Activated CD8-positive, alpha-beta T cell treated with anti-CD3 and anti-CD28 coated beads for 36 hours (primary cell): ENCODE measurements at regions not wholly inside any gene's neighbourhood (a gene's known extent, or its start where the extent isn't known, plus 50 kb on each side); places are given as distances from the start of the nearest gene placed in this dataset.

Experiments
- ATAC-seq: fragments of 200-7000 bp; cut with Tn5 transposase; one replicate; pipeline ENCODE4 v1.10.0; 2021; ENCODE audit warnings: mild to moderate bottlenecking, moderate library complexity
- CTCF ChIA-PET: fragments of 350-600 bp; sonication (Branson Sonifier 250); formaldehyde crosslinking; loops from one replicate; lab custom pipeline; 2021; ENCODE audit warnings: antibody characterized with exemption; lab: Charles Lee
- POLR2A ChIA-PET: fragments of 350-600 bp; sonication (Branson Sonifier 250); formaldehyde crosslinking; loops from one replicate; lab custom pipeline; 2021; ENCODE audit warnings: antibody characterized with exemption; lab: Charles Lee
- DNase-seq: peaks from one replicate; pipeline ENCODE4 v3.0.0-alpha.2; 2020
- H3K27ac Mint-ChIP-seq: one replicate; pipeline ENCODE4 v1.8.0; 2021; ENCODE audit warnings: mild to moderate bottlenecking, mixed read lengths
- H3K27me3 Mint-ChIP-seq: one replicate; pipeline ENCODE4 v1.8.0; 2021; ENCODE audit warnings: mixed read lengths
- H3K36me3 Mint-ChIP-seq: one replicate; pipeline ENCODE4 v1.8.0; 2021; ENCODE audit warnings: low read depth, mixed read lengths
- H3K4me1 Mint-ChIP-seq: one replicate; pipeline ENCODE4 v1.8.0; 2021; ENCODE audit warnings: low read depth, mixed read lengths
- H3K4me3 Mint-ChIP-seq: one replicate; pipeline ENCODE4 v1.8.0; 2021; ENCODE audit warnings: mild to moderate bottlenecking, moderate library complexity, mixed read lengths
- H3K9me3 Mint-ChIP-seq: one replicate; pipeline ENCODE4 v1.8.0; 2021; ENCODE audit warnings: mixed read lengths
- CTCF ChIP-seq: fragments of 200-600 bp; IDR thresholded peaks from one replicate; pipeline ENCODE4 v1.8.0; 2022; ENCODE audit warnings: antibody characterized with exemption, mild to moderate bottlenecking
- intact Hi-C: fragments of 100-400 bp; cut with micrococcal nuclease; formaldehyde crosslinking; loops from one replicate; pipeline ENCODE4 v1.10.0; 2022

- DNase-seq: no peak
- H3K27me3 Mint-ChIP-seq: peaks cover 2% of the 10 kb centered on the region
- no peak overlapping the region for H3K27ac Mint-ChIP-seq
- POLR2A ChIA-PET: no interaction called here
- H3K9me3 Mint-ChIP-seq: peaks cover 8% of the 10 kb centered on the region
- CTCF ChIA-PET: no interaction called here
- no peak for ATAC-seq
- no peak overlapping the region for H3K4me3 Mint-ChIP-seq
- no peak for TF ChIP-seq CTCF
- H3K4me1 Mint-ChIP-seq: no peaks in the 10 kb centered on the region
- H3K36me3 Mint-ChIP-seq: no peaks in the 10 kb centered on the region
- intact Hi-C loops: no loop called here
These were observed 311.3 kb downstream of the SPATA31D1 start for GRCh38 chr9:82299870-82300269.

- intact Hi-C loops: no loop called here
- Mint-ChIP-seq H3K9me3 (peaks cover 8% of the 10 kb centered on the region), H3K36me3 (no peaks in the 10 kb centered on the region), H3K4me1 (no peaks in the 10 kb centered on the region), H3K4me3 (no peak overlapping the region), H3K27ac (no peak overlapping the region), H3K27me3 (peaks cover 2% of the 10 kb centered on the region)
- no peak for DNase-seq
- no peak for ATAC-seq
- POLR2A ChIA-PET: no interaction called here
- TF ChIP-seq CTCF: no peak
- CTCF ChIA-PET: no interaction called here
These were observed 314.5 kb downstream of the SPATA31D1 start for GRCh38 chr9:82302968-82303655.

GRCh38 chr9:82308836-82309235 is 320.3 kb downstream of the SPATA31D1 start:
- DNase-seq: no peak
- intact Hi-C loops: no loop called here
- ATAC-seq: no peak
- peaks cover 8% of the 10 kb centered on the region for H3K9me3 Mint-ChIP-seq
- H3K36me3 Mint-ChIP-seq: no peaks in the 10 kb centered on the region
- H3K4me3 Mint-ChIP-seq: no peak overlapping the region
- no peak for TF ChIP-seq CTCF
- no peak overlapping the region for H3K27ac Mint-ChIP-seq
- H3K27me3 Mint-ChIP-seq: no peaks in the 10 kb centered on the region
- H3K4me1 Mint-ChIP-seq: no peaks in the 10 kb centered on the region
- CTCF ChIA-PET: no interaction called here
- POLR2A ChIA-PET: no interaction called here

GRCh38 chr9:82313697-82314096 is 325.1 kb downstream of the SPATA31D1 start:
- DNase-seq (no peak), ATAC-seq (no peak)
- no peaks in the 10 kb centered on the region for H3K27me3 Mint-ChIP-seq
- H3K4me3 Mint-ChIP-seq: no peak overlapping the region
- no peaks in the 10 kb centered on the region for H3K4me1 Mint-ChIP-seq
- no peak for TF ChIP-seq CTCF
- ChIA-PET POLR2A (no interaction called here), CTCF (no interaction called here)
- peaks cover 10% of the 10 kb centered on the region for H3K9me3 Mint-ChIP-seq
- no peak overlapping the region for H3K27ac Mint-ChIP-seq
- intact Hi-C loops: no loop called here
- H3K36me3 Mint-ChIP-seq: no peaks in the 10 kb centered on the region

GRCh38 chr9:82320566-82320965 is 332.0 kb downstream of the SPATA31D1 start:
- H3K4me3 Mint-ChIP-seq: no peak overlapping the region
- no peaks in the 10 kb centered on the region for H3K27me3 Mint-ChIP-seq
- H3K9me3 Mint-ChIP-seq: peaks cover 15% of the 10 kb centered on the region

More at GRCh38 chr9:82320566-82320965, 332.0 kb downstream of the SPATA31D1 start:
- Mint-ChIP-seq H3K27ac (no peak overlapping the region), H3K4me1 (no peaks in the 10 kb centered on the region), H3K36me3 (no peaks in the 10 kb centered on the region)
- POLR2A ChIA-PET: no interaction called here
- DNase-seq (no peak), ATAC-seq (no peak)
- intact Hi-C loops: no loop called here
- no peak for TF ChIP-seq CTCF
- CTCF ChIA-PET: no interaction called here
